IMR-90 (cell line): ENCODE measurements at regions not wholly inside any gene's neighbourhood (a gene's known extent, or its start where the extent isn't known, plus 50 kb on each side); places are given as distances from the start of the nearest gene placed in this dataset.

Experiments used
- ATAC-seq: fragments of 200-7000 bp; cut with Tn5 transposase; 2 replicates; pipeline ENCODE4 v1.9.1; 2020; ENCODE audit warnings: low read depth, mild to moderate bottlenecking, moderate library complexity
- BruUV-seq: library from RNA; stranded (reverse); fragments of 400-500 nt; replicated peaks from 2 replicates; lab custom pipeline; 2021; lab: Mats Ljungman, UMichigan
- CTCF ChIA-PET: fragments of 300-600 bp; formaldehyde crosslinking; extraction: SDS; loops from one replicate; lab custom pipeline; 2021; ENCODE audit warnings: antibody characterized with exemption; lab: Yijun Ruan, JAX
- POLR2A ChIA-PET: fragments of 300-600 bp; sonication (Branson Sonifier 250); formaldehyde crosslinking; loops from one replicate; lab custom pipeline; 2022; ENCODE audit warnings: antibody characterized with exemption; ENCODE audit not compliant: unreplicated experiment; lab: Charles Lee
- DNase-seq: peaks from one replicate; pipeline ENCODE4 v3.0.0; 2013
- H2AFZ ChIP-seq: replicated peaks from 2 replicates; pipeline ENCODE3; 2013; ENCODE audit warnings: low read length, mild to moderate bottlenecking; ENCODE audit not compliant: poor library complexity
- H2AK5ac ChIP-seq: 2 replicates; pipeline ENCODE4 v1.6.1; 2013; ENCODE audit warnings: low read depth, low read length, inconsistent platforms
- H2AK9ac ChIP-seq: replicated peaks from 2 replicates; pipeline ENCODE3; 2013; ENCODE audit warnings: mild to moderate bottlenecking, low read depth, low read length, moderate library complexity; ENCODE audit not compliant: poor library complexity
- H2BK120ac ChIP-seq: 2 replicates; pipeline ENCODE4 v1.6.1; 2013; ENCODE audit warnings: low read depth, low read length, inconsistent platforms
- H2BK15ac ChIP-seq: 3 replicates; pipeline ENCODE4 v1.6.1; 2013; ENCODE audit warnings: low read depth, low read length, inconsistent platforms
- H2BK20ac ChIP-seq: 2 replicates; pipeline ENCODE4 v1.6.1; 2013; ENCODE audit warnings: low read depth, mild to moderate bottlenecking, inconsistent platforms, low read length, moderate library complexity
- H2BK5ac ChIP-seq: 2 replicates; pipeline ENCODE4 v1.6.1; 2013; ENCODE audit warnings: mild to moderate bottlenecking, low read depth, low read length, inconsistent platforms; ENCODE audit not compliant: poor library complexity, severe bottlenecking
- H3K14ac ChIP-seq: replicated peaks from 2 replicates; pipeline ENCODE4 v1.6.1; 2013; ENCODE audit warnings: low read depth, low read length, inconsistent platforms
- H3K18ac ChIP-seq: 2 replicates; pipeline ENCODE4 v1.6.1; 2013; ENCODE audit warnings: low read depth, low read length, control low read depth
- H3K23ac ChIP-seq: 2 replicates; pipeline ENCODE4 v1.6.1; 2013; ENCODE audit warnings: low read depth, low read length, inconsistent platforms
- H3K27ac ChIP-seq: 2 replicates; pipeline ENCODE4 v1.5.1; 2013; ENCODE audit warnings: mild to moderate bottlenecking, control low read depth, low read length; ENCODE audit not compliant: insufficient read depth
- H3K27me3 ChIP-seq: 2 replicates; pipeline ENCODE4 v1.6.1; 2013; ENCODE audit warnings: low read length; ENCODE audit not compliant: control insufficient read depth, insufficient read depth
- H3K36me3 ChIP-seq: 2 replicates; pipeline ENCODE4 v1.6.1; 2013; ENCODE audit warnings: low read length, mixed read lengths; ENCODE audit not compliant: control insufficient read depth, insufficient read depth
- H3K4ac ChIP-seq: 2 replicates; pipeline ENCODE4 v1.6.1; 2013; ENCODE audit warnings: low read depth, low read length, inconsistent platforms
- H3K4me1 ChIP-seq: 2 replicates; pipeline ENCODE4 v1.6.1; 2013; ENCODE audit warnings: low read length, mixed read lengths; ENCODE audit not compliant: control insufficient read depth, insufficient read depth
- H3K4me2 ChIP-seq: 2 replicates; pipeline ENCODE4 v1.6.1; 2013; ENCODE audit warnings: low read depth, mild to moderate bottlenecking, control low read depth, low read length, moderate library complexity
- H3K4me3 ChIP-seq: 2 replicates; pipeline ENCODE4 v1.5.1; 2013; ENCODE audit warnings: low read depth, mild to moderate bottlenecking, control low read depth, low read length, moderate library complexity; ENCODE audit not compliant: insufficient read depth
- H3K56ac ChIP-seq: 2 replicates; pipeline ENCODE4 v1.6.1; 2013; ENCODE audit warnings: low read length, inconsistent platforms; ENCODE audit not compliant: insufficient read depth; ENCODE audit errors: extremely low read depth
- H3K79me1 ChIP-seq, 2 experiments: 2 replicates each; pipeline ENCODE4 v1.6.1; 2013; ENCODE audit warnings: low read length in 2 of 2, inconsistent platforms in 1 of 2, low read depth in 1 of 2
- H3K9ac ChIP-seq: 2 replicates; pipeline ENCODE4 v1.6.1; 2013; ENCODE audit warnings: low read depth, low read length, control low read depth
- H3K9me1 ChIP-seq: 2 replicates; pipeline ENCODE4 v1.6.1; 2013; ENCODE audit warnings: low read length, inconsistent platforms; ENCODE audit not compliant: insufficient read depth
- H3K9me3 ChIP-seq: 2 replicates; pipeline ENCODE4 v1.6.1; 2013; ENCODE audit warnings: low read length; ENCODE audit not compliant: control insufficient read depth, insufficient read depth
- H4K20me1 ChIP-seq: 2 replicates; pipeline ENCODE4 v1.6.1; 2013; ENCODE audit warnings: low read length, inconsistent platforms; ENCODE audit not compliant: insufficient read depth
- H4K5ac ChIP-seq: 2 replicates; pipeline ENCODE4 v1.6.1; 2013; ENCODE audit warnings: mild to moderate bottlenecking, low read depth, low read length, control low read depth
- H4K8ac ChIP-seq, 2 experiments: 2 replicates each; pipeline ENCODE4 v1.6.1; 2013; ENCODE audit warnings: low read depth in 2 of 2, low read length in 2 of 2, control low read depth in 1 of 2, inconsistent platforms in 1 of 2
- H4K91ac ChIP-seq: 2 replicates; pipeline ENCODE4 v1.6.1; 2013; ENCODE audit warnings: low read depth, low read length, inconsistent platforms; ENCODE audit not compliant: insufficient read depth
- BHLHE40 ChIP-seq: fragments of 150-350 bp; IDR thresholded peaks from 2 replicates; pipeline ENCODE4 v1.6.1; 2016; ENCODE audit warnings: mild to moderate bottlenecking, low read depth, low read length
- CEBPB ChIP-seq: IDR thresholded peaks from 2 replicates; pipeline ENCODE4 v1.6.1; 2012; ENCODE audit warnings: low read depth, low read length, improper control_type of control experiment
- CHD1 ChIP-seq: IDR thresholded peaks from 2 replicates; pipeline ENCODE4 v1.6.1; 2012; ENCODE audit warnings: low read depth, low read length, improper control_type of control experiment
- FOS ChIP-seq: fragments of 150-350 bp; IDR thresholded peaks from 2 replicates; pipeline ENCODE4 v1.6.1; 2016; ENCODE audit warnings: low read depth, low read length
- MAFK ChIP-seq: IDR thresholded peaks from 2 replicates; pipeline ENCODE4 v1.6.1; 2012; ENCODE audit warnings: low read depth, low read length, improper control_type of control experiment
- MAZ ChIP-seq: IDR thresholded peaks from 2 replicates; pipeline ENCODE4 v1.6.1; 2012; ENCODE audit warnings: low read depth, mild to moderate bottlenecking, low read length, improper control_type of control experiment, moderate library complexity, borderline replicate concordance
- MXI1 ChIP-seq: IDR thresholded peaks from 2 replicates; pipeline ENCODE4 v1.6.1; 2012; ENCODE audit warnings: low read depth, mild to moderate bottlenecking, low read length, moderate library complexity, borderline replicate concordance
- NFE2L2 ChIP-seq: fragments of 150-350 bp; IDR thresholded peaks from 2 replicates; pipeline ENCODE4 v1.6.1; 2016; ENCODE audit warnings: low read depth, mild to moderate bottlenecking, low read length
- POLR2A ChIP-seq: IDR thresholded peaks from 2 replicates; pipeline ENCODE4 v1.6.1; 2012; ENCODE audit warnings: mild to moderate bottlenecking, low read depth, low read length
- RAD21 ChIP-seq: IDR thresholded peaks from 2 replicates; pipeline ENCODE4 v1.6.1; 2012; ENCODE audit warnings: low read length, improper control_type of control experiment
- RCOR1 ChIP-seq: IDR thresholded peaks from 2 replicates; pipeline ENCODE4 v1.6.1; 2012; ENCODE audit warnings: mild to moderate bottlenecking, low read length, improper control_type of control experiment; ENCODE audit not compliant: insufficient replicate concordance
- RFX5 ChIP-seq: IDR thresholded peaks from 2 replicates; pipeline ENCODE4 v1.8.0; 2012; ENCODE audit warnings: low read depth, mild to moderate bottlenecking, low read length, moderate library complexity
- SMC3 ChIP-seq: fragments of 150-350 bp; IDR thresholded peaks from 2 replicates; pipeline ENCODE4 v1.6.1; 2016; ENCODE audit warnings: low read depth, mild to moderate bottlenecking, antibody characterized with exemption, low read length, moderate library complexity
- WGBS, 2 experiments: methylation state at CpG; one replicate each; pipeline versions ENCODE4 v1.1.5 to v1.1.7; 2013; ENCODE audit warnings: missing lambda C conversion rate in 2 of 2; ENCODE audit not compliant: insufficient read length in 1 of 2; ENCODE audit errors: extremely low coverage in 2 of 2; 5-methylcytosine and 5-hydroxymethylcytosine counted together
- dilution Hi-C: fragments of 300-500 bp; cut with HindIII; formaldehyde crosslinking; loops from one replicate; pipeline ENCODE4 v1.14.3; 2018; ENCODE audit warnings: low sequenced_read_pairs; ENCODE audit not compliant: unreplicated experiment
- in situ Hi-C: fragments of 300-500 bp; cut with MboI; formaldehyde crosslinking; loops from 3 replicates; pipeline ENCODE4 v1.14.3; 2019; ENCODE audit warnings: low sequenced_read_pairs, inconsistent platforms, mixed read lengths
- intact Hi-C: fragments of 100-400 bp; cut with micrococcal nuclease; formaldehyde crosslinking; loops from 2 replicates; pipeline ENCODE4 v1.10.0; 2022
- TF ChIP-seq, protein P1 (sequence below): fragments of 150-350 bp; IDR thresholded peaks from 2 replicates; pipeline ENCODE4 v1.6.1; 2017; ENCODE audit warnings: mild to moderate bottlenecking, antibody characterized with exemption, low read length, low read depth
- TF ChIP-seq, protein P2 (sequence below): fragments of 150-350 bp; IDR thresholded peaks from 2 replicates; pipeline ENCODE4 v1.6.1; 2016; ENCODE audit warnings: low read depth, mild to moderate bottlenecking, low read length, moderate library complexity, borderline replicate concordance
- TF ChIP-seq, protein P3 (sequence below): conservative IDR thresholded peaks from 2 replicates; pipeline ENCODE4 v1.5.1; 2012; ENCODE audit warnings: mild to moderate bottlenecking, low read depth, low read length, improper control_type of control experiment

DNA sequence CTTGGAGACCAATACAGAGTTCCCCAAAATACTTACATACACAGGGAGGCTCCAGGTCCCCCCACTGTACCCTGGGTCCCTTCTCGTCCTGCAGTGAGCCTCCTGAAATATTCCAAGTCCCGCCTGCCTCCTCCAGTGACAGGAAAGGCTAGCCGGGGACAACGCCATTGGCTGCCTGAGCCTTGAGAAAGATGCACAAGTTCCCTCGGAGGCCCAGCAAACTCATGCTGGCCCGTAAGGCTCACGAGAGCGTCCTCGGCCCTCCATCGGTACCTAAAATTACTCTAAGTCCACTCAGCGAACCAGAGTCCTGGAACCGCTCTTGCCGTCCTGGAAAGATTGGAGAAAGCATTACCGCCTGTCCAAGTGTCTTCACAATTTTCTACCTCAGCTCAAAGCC is 228.6 kb downstream of the ADAM29 start:
- ChIA-PET CTCF (no interaction called here), POLR2A (no interaction called here)
- no peak overlapping the region for H3K9ac ChIP-seq
- H3K23ac ChIP-seq = no peak overlapping the region
- H3K9me1 ChIP-seq = no peaks in the 10 kb centered on the region
- H4K5ac ChIP-seq = no peak overlapping the region
- no peaks in the 10 kb centered on the region for H3K79me1 ChIP-seq
- H3K4me2 ChIP-seq = no peak overlapping the region
- no peaks in the 10 kb centered on the region for H3K4me1 ChIP-seq
- no peak overlapping the region for H2BK120ac ChIP-seq
- no peaks in the 10 kb centered on the region for H3K36me3 ChIP-seq
- no peaks in the 10 kb centered on the region for H4K20me1 ChIP-seq
- H4K91ac ChIP-seq = no peak overlapping the region
- peaks cover 4% of the 10 kb centered on the region; the same call in 1 of the 2 replicates for H3K9me3 ChIP-seq
- BruUV-seq = no TSS peak
- H3K18ac ChIP-seq = no peak overlapping the region
- no peak overlapping the region for H3K4me3 ChIP-seq
- H2BK5ac ChIP-seq = no peak overlapping the region
- 75% methylated on average over 12 of the region's 14 CpGs; no CpG with 5 or more reads in 1 of the 2 experiments for WGBS, 2 experiments
- intact Hi-C loops = loop anchor here (10.0 kb wide), 1 partner anchor 312 kb away; no protein-coding TSS in a partner anchor
- H2BK20ac ChIP-seq = no peak overlapping the region
- no peak overlapping the region for H2BK15ac ChIP-seq
- in situ Hi-C loops = no loop called here
- H3K14ac ChIP-seq = no peak overlapping the region
- dilution Hi-C loops = no loop called here
- H3K56ac ChIP-seq = no peak overlapping the region
- no peak overlapping the region for H2AFZ ChIP-seq
- H4K8ac ChIP-seq = no peak overlapping the region
- no peak for DNase-seq
- ATAC-seq = no peak
- H3K27me3 ChIP-seq = no peaks in the 10 kb centered on the region
- H3K27ac ChIP-seq = no peak overlapping the region
- TF ChIP-seq MAFK (no peak), NFE2L2 (no peak), CHD1 (no peak), SMC3 (no peak), MXI1 (no peak), FOS (no peak), RFX5 (no peak), RCOR1 (no peak), CEBPB (no peak), MAZ (no peak), POLR2A (no peak), BHLHE40 (no peak), RAD21 (no peak)
- TF ChIP-seq, protein P1, sequence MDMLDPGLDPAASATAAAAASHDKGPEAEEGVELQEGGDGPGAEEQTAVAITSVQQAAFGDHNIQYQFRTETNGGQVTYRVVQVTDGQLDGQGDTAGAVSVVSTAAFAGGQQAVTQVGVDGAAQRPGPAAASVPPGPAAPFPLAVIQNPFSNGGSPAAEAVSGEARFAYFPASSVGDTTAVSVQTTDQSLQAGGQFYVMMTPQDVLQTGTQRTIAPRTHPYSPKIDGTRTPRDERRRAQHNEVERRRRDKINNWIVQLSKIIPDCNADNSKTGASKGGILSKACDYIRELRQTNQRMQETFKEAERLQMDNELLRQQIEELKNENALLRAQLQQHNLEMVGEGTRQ = no peak
- TF ChIP-seq, protein P2, sequence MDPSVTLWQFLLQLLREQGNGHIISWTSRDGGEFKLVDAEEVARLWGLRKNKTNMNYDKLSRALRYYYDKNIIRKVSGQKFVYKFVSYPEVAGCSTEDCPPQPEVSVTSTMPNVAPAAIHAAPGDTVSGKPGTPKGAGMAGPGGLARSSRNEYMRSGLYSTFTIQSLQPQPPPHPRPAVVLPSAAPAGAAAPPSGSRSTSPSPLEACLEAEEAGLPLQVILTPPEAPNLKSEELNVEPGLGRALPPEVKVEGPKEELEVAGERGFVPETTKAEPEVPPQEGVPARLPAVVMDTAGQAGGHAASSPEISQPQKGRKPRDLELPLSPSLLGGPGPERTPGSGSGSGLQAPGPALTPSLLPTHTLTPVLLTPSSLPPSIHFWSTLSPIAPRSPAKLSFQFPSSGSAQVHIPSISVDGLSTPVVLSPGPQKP = no peak
- TF ChIP-seq, protein P3, sequence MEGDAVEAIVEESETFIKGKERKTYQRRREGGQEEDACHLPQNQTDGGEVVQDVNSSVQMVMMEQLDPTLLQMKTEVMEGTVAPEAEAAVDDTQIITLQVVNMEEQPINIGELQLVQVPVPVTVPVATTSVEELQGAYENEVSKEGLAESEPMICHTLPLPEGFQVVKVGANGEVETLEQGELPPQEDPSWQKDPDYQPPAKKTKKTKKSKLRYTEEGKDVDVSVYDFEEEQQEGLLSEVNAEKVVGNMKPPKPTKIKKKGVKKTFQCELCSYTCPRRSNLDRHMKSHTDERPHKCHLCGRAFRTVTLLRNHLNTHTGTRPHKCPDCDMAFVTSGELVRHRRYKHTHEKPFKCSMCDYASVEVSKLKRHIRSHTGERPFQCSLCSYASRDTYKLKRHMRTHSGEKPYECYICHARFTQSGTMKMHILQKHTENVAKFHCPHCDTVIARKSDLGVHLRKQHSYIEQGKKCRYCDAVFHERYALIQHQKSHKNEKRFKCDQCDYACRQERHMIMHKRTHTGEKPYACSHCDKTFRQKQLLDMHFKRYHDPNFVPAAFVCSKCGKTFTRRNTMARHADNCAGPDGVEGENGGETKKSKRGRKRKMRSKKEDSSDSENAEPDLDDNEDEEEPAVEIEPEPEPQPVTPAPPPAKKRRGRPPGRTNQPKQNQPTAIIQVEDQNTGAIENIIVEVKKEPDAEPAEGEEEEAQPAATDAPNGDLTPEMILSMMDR = no peak
- no peak overlapping the region for H2AK5ac ChIP-seq
- no peak overlapping the region for H2AK9ac ChIP-seq
- H3K4ac ChIP-seq = no peak overlapping the region
